Upper lobe of left lung (tissue), 4 donors: ENCODE measurements at regions not wholly inside any gene's neighbourhood (a gene's known extent, or its start where the extent isn't known, plus 50 kb on each side); places are given as distances from the start of the nearest gene placed in this dataset.

ENCODE experiments used
- EP300 ChIP-seq, 4 donors: sonication (generic); formaldehyde crosslinking; IDR thresholded peaks; one replicate each; pipeline ENCODE4 v1.5.1; 2017; ENCODE audit warnings: antibody characterized with exemption in 4 of 4, control low read depth in 2 of 4
- POLR2A ChIP-seq, 4 donors: fragments of 450-650 bp; IDR thresholded peaks; one replicate each; pipeline ENCODE4 v1.5.1; 2016 to 2017; ENCODE audit warnings: antibody characterized with exemption in 4 of 4, mild to moderate bottlenecking in 2 of 4
- TF ChIP-seq, protein P1 (sequence below), 6 experiments: fragments of 450-650 bp in 4 of 6; fragments of 200-600 bp in 2 of 6; sonication (generic) in 2 of 6; IDR thresholded peaks; one replicate each; pipeline ENCODE4 v1.5.1; 2016 to 2019; ENCODE audit warnings: antibody characterized with exemption in 6 of 6

DNA sequence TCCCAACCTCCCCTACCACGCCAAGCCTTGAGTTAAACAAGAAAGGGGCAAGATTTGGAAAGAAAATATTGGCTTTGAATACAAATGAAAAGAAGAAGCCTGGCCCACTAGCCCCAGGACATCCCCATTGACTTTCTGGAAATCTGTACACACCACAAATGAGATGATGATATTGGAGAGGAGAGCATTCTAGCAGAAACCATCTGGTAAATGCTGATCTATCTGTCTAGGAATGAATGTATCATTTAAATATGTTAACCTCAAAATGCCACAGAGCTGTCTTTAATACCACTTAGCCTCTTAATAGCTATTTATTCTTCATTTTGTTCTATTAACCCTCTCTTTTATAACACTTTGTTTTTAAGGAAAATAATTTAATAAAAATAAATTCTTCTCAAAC lies 270.2 kb upstream of the PDE4D start:
- TF ChIP-seq, protein P1, sequence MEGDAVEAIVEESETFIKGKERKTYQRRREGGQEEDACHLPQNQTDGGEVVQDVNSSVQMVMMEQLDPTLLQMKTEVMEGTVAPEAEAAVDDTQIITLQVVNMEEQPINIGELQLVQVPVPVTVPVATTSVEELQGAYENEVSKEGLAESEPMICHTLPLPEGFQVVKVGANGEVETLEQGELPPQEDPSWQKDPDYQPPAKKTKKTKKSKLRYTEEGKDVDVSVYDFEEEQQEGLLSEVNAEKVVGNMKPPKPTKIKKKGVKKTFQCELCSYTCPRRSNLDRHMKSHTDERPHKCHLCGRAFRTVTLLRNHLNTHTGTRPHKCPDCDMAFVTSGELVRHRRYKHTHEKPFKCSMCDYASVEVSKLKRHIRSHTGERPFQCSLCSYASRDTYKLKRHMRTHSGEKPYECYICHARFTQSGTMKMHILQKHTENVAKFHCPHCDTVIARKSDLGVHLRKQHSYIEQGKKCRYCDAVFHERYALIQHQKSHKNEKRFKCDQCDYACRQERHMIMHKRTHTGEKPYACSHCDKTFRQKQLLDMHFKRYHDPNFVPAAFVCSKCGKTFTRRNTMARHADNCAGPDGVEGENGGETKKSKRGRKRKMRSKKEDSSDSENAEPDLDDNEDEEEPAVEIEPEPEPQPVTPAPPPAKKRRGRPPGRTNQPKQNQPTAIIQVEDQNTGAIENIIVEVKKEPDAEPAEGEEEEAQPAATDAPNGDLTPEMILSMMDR (IDR thresholded peaks at IDR 0.05), result no peak
- TF ChIP-seq POLR2A (IDR thresholded peaks at IDR 0.05) (no peak), EP300 (IDR thresholded peaks at IDR 0.05) (no peak)
